Type B pancreatic cell (in vitro differentiated cells): ENCODE measurements at regions not wholly inside any gene's neighbourhood (a gene's known extent, or its start where the extent isn't known, plus 50 kb on each side); places are given as distances from the start of the nearest gene placed in this dataset.

ENCODE experiments used
- DNase-seq: peaks from one replicate; pipeline ENCODE4 v3.0.0; 2021; ENCODE audit warnings: mixed read lengths; ENCODE audit not compliant: unreplicated experiment; ENCODE audit errors: extremely low spot score
- H3K27ac Mint-ChIP-seq: 2 replicates; pipeline ENCODE4 v1.8.0; 2021; ENCODE audit warnings: mild to moderate bottlenecking, mixed read lengths
- H3K27me3 Mint-ChIP-seq: 2 replicates; pipeline ENCODE4 v1.8.0; 2021; ENCODE audit warnings: mixed read lengths
- H3K36me3 Mint-ChIP-seq: 2 replicates; pipeline ENCODE4 v1.8.0; 2021; ENCODE audit warnings: mixed read lengths
- H3K4me1 Mint-ChIP-seq: one replicate; pipeline ENCODE4 v1.8.0; 2021; ENCODE audit warnings: mixed read lengths; ENCODE audit not compliant: unreplicated experiment
- H3K4me3 Mint-ChIP-seq: 2 replicates; pipeline ENCODE4 v1.8.0; 2021; ENCODE audit warnings: mild to moderate bottlenecking, mixed read lengths
- H3K9me3 Mint-ChIP-seq: 2 replicates; pipeline ENCODE4 v1.8.0; 2021; ENCODE audit warnings: mixed read lengths
- CTCF ChIP-seq: fragments of 200-600 bp; sonication (generic); conservative IDR thresholded peaks from 2 replicates; pipeline ENCODE4 v1.5.0; 2021; ENCODE audit warnings: antibody characterized with exemption, mild to moderate bottlenecking

DNA sequence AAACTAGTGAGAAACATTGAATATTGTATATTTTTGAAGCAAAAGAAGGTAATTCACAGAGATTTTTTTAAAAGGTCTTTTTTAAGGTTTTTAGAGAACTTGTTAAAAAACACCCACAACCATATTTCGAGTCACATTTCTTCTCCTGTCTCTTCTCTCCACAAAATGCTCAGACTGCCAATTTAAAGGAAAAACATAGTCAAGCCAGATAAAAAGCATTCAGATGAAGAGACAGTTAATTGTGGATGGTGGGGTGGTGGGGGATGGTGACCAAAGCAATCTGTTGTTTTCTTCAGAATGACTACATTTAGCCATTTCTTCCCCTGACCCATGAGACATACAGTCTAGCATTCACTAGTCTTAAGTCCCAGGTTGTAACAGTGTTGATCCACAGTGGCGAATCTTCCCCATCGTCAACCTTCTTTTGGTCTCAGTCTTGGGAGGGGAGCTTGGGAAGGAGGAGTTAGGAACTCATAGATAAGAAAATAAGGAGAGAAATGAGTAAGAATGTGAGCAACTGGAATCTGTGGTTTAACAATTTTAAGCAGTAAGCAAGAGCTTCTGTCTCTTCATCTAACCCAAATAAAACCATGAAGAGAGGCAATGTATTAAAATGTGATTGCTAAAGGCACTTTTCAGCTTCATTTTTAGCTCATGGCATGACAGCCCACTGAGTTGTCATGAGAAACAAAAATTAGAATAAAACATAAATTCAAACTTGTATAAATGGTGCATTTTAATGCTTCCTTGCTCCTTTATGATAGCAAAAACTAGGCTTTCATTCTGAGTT is 413.7 kb upstream of the FSHR start:
- H3K27me3 Mint-ChIP-seq = no peaks in the 10 kb centered on the region
- no peaks in the 10 kb centered on the region for H3K9me3 Mint-ChIP-seq
- no peak overlapping the region for H3K27ac Mint-ChIP-seq
- no peak for TF ChIP-seq CTCF
- no peak for DNase-seq
- no peaks in the 10 kb centered on the region for H3K4me1 Mint-ChIP-seq
- no peaks in the 10 kb centered on the region for H3K36me3 Mint-ChIP-seq
- H3K4me3 Mint-ChIP-seq = no peak overlapping the region

DNA sequence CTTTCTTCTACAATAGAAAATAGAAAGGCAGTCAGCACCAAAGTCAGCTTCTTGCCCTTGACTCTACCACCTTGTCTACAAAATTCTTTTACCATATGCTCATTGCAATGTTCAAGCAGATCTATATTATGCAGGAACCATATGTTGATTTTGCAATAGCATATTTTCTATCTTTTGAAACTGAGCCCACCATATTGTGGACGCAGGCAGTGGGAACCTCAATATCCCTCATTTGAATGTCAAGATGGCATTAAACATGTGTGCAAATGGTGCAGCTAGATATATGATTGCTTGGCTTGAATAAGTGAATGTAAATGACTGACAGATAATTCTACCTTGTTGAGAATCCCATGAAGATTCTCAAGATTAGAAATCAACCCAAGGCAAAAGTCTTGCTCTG is 412.7 kb upstream of the FSHR start:
- no peak for DNase-seq
- no peak for TF ChIP-seq CTCF
- Mint-ChIP-seq H3K4me3 (no peak overlapping the region), H3K9me3 (no peaks in the 10 kb centered on the region), H3K27me3 (no peaks in the 10 kb centered on the region), H3K36me3 (no peaks in the 10 kb centered on the region), H3K4me1 (no peaks in the 10 kb centered on the region), H3K27ac (no peak overlapping the region)

- H3K27me3 Mint-ChIP-seq = no peaks in the 10 kb centered on the region
- no peak for TF ChIP-seq CTCF
- no peak overlapping the region for H3K27ac Mint-ChIP-seq
- H3K4me3 Mint-ChIP-seq = no peak overlapping the region
- H3K36me3 Mint-ChIP-seq = peaks cover 4% of the 10 kb centered on the region
- H3K4me1 Mint-ChIP-seq = no peaks in the 10 kb centered on the region
- no peaks in the 10 kb centered on the region for H3K9me3 Mint-ChIP-seq
- no peak for DNase-seq
These were observed 399.3 kb upstream of the FSHR start for GRCh38 chr2:49553658-49554057.

DNA sequence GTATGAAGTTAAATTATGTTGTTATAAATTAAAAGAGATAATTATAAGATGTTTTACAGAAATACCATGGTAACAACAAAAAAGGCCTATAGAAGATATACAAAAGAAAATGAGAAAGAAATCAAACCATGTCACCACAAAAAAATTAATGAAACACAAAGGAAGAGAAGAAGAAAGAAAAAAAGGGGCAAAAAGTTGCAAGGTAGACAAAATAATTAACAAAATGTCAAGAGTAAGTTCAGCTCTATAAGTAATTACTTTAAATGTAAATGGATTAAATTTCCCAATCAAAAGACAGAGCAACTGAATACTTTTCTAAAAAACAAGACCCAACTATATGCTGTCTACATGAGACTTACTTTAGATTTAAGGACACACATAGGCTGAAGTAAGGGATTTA is 378.4 kb upstream of the FSHR start:
- no peak overlapping the region for H3K27ac Mint-ChIP-seq
- no peaks in the 10 kb centered on the region for H3K4me1 Mint-ChIP-seq
- H3K4me3 Mint-ChIP-seq = no peak overlapping the region
- no peaks in the 10 kb centered on the region for H3K27me3 Mint-ChIP-seq
- H3K36me3 Mint-ChIP-seq = no peaks in the 10 kb centered on the region
- peaks cover 8% of the 10 kb centered on the region for H3K9me3 Mint-ChIP-seq
- no peak for DNase-seq
- TF ChIP-seq CTCF = no peak

- Mint-ChIP-seq H3K4me1 (no peaks in the 10 kb centered on the region), H3K4me3 (no peak overlapping the region), H3K36me3 (no peaks in the 10 kb centered on the region), H3K27ac (no peak overlapping the region), H3K9me3 (no peaks in the 10 kb centered on the region), H3K27me3 (no peaks in the 10 kb centered on the region)
- TF ChIP-seq CTCF = no peak
- no peak for DNase-seq
These were observed 361.9 kb upstream of the FSHR start for GRCh38 chr2:49515996-49516782.
